HEK293T (cell line): ENCODE measurements at regions not wholly inside any gene's neighbourhood (a gene's known extent, or its start where the extent isn't known, plus 50 kb on each side); places are given as distances from the start of the nearest gene placed in this dataset.
"Not testable (repeated sequence)": the region's sequence is repeated elsewhere in the genome, so short reads cannot be mapped to it uniquely, and the experiment has no call there.

ENCODE experiments used
- CTCF ChIA-PET: fragments of 350-600 bp; formaldehyde crosslinking; extraction: SDS; loops from one replicate; lab custom pipeline; 2021; ENCODE audit warnings: antibody characterized with exemption, inconsistent platforms; lab: Yijun Ruan, JAX
- POLR2A ChIA-PET: fragments of 350-600 bp; formaldehyde crosslinking; extraction: SDS; loops from one replicate; lab custom pipeline; 2020; ENCODE audit warnings: antibody characterized with exemption, inconsistent platforms; lab: Yijun Ruan, JAX
- DNase-seq: peaks from one replicate; pipeline ENCODE4 v3.0.0; 2012; ENCODE audit warnings: mixed read lengths; ENCODE audit errors: extremely low spot score
- ARNT ChIP-seq: fragments of 450-650 bp; IDR thresholded peaks from 2 replicates; pipeline ENCODE4 v1.6.1; 2017; ENCODE audit warnings: mild to moderate bottlenecking
- BHLHE40 ChIP-seq: fragments of 450-650 bp; IDR thresholded peaks from 2 replicates; pipeline ENCODE4 v1.6.1; 2016; ENCODE audit warnings: mild to moderate bottlenecking, moderate library complexity, borderline replicate concordance
- CTBP1 ChIP-seq: fragments of 450-650 bp; IDR thresholded peaks from 2 replicates; pipeline ENCODE4 v1.6.1; 2016; ENCODE audit warnings: borderline replicate concordance
- ELF4 ChIP-seq: fragments of 450-650 bp; IDR thresholded peaks from 2 replicates; pipeline ENCODE4 v1.6.1; 2017; ENCODE audit warnings: antibody characterized with exemption
- FOXA1 ChIP-seq: fragments of 450-650 bp; IDR thresholded peaks from 2 replicates; pipeline ENCODE4 v1.6.1; 2016; ENCODE audit warnings: mild to moderate bottlenecking
- FOXK2 ChIP-seq: fragments of 450-650 bp; IDR thresholded peaks from 2 replicates; pipeline ENCODE4 v1.6.1; 2016; ENCODE audit warnings: mild to moderate bottlenecking
- FOXM1 ChIP-seq: fragments of 450-650 bp; IDR thresholded peaks from 2 replicates; pipeline ENCODE4 v1.6.1; 2017; ENCODE audit warnings: mild to moderate bottlenecking, borderline replicate concordance
- HDGF ChIP-seq: fragments of 450-650 bp; IDR thresholded peaks from 2 replicates; pipeline ENCODE4 v1.6.1; 2017; ENCODE audit warnings: antibody characterized with exemption, borderline replicate concordance
- L3MBTL2 ChIP-seq: fragments of 450-650 bp; conservative IDR thresholded peaks from 2 replicates; pipeline ENCODE4 v1.6.1; 2016; ENCODE audit warnings: mild to moderate bottlenecking
- LEF1 ChIP-seq: fragments of 450-650 bp; IDR thresholded peaks from 2 replicates; pipeline ENCODE4 v1.6.1; 2017; ENCODE audit warnings: mild to moderate bottlenecking, borderline replicate concordance
- NFRKB ChIP-seq: fragments of 450-650 bp; IDR thresholded peaks from 2 replicates; pipeline ENCODE4 v1.6.1; 2016; ENCODE audit warnings: mild to moderate bottlenecking, moderate library complexity
- SP1 ChIP-seq: fragments of 450-650 bp; IDR thresholded peaks from 2 replicates; pipeline ENCODE4 v1.6.1; 2017
- SUZ12 ChIP-seq: fragments of 450-650 bp; IDR thresholded peaks from 2 replicates; pipeline ENCODE4 v1.6.1; 2016; ENCODE audit warnings: mild to moderate bottlenecking
- TARDBP ChIP-seq: fragments of 450-650 bp; IDR thresholded peaks from 2 replicates; pipeline ENCODE4 v1.6.1; 2016
- ZNF384 ChIP-seq: fragments of 450-650 bp; IDR thresholded peaks from 2 replicates; pipeline ENCODE4 v1.6.1; 2016
- TF ChIP-seq, protein P1 (sequence below): fragments of 450-650 bp; IDR thresholded peaks from 2 replicates; pipeline ENCODE4 v1.6.1; 2016

GRCh38 chr21:35713914-35714313, 346.4 kb downstream of the SETD4 start:
- ChIA-PET POLR2A (no interaction called here), CTCF (no interaction called here)
- TF ChIP-seq BHLHE40: no peak
- TF ChIP-seq ARNT: no peak
- no peak for TF ChIP-seq SP1
- TF ChIP-seq FOXM1: no peak
- TF ChIP-seq FOXK2: no peak
- no peak for DNase-seq

DNA sequence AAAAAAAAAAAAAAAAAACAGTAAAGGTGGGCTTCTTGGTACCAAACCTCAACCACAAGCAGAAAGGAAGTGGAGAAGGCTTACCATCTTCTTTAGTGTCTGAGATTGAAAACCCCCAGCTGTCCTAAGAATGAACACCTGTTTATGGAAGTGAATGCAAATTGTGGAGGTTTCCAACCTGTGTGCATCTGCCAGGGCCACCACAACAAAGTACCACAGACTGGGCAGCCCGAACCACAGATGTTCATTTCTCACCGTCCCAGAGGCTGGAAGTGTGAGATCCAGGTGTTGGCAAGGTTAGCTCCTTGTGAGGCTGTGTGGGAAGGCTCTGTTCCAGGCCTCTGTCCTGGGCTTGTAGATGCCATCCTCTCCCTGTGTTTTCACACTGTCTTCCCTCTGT, 348.7 kb downstream of the SETD4 start:
- CTCF ChIA-PET: no interaction called here
- no peak for DNase-seq
- POLR2A ChIA-PET: no interaction called here

GRCh38 chr21:35711213-35711612, 349.1 kb downstream of the SETD4 start:
- ChIA-PET CTCF (no interaction called here), POLR2A (no interaction called here)
- no peak for TF ChIP-seq LEF1
- no peak for TF ChIP-seq ZNF384
- no peak for TF ChIP-seq FOXA1
- no peak for TF ChIP-seq FOXK2
- TF ChIP-seq ELF4: no peak
- no peak for TF ChIP-seq NFRKB
- TF ChIP-seq HDGF: no peak
- DNase-seq: no peak

More for the DNA sequence above, 348.7 kb downstream of the SETD4 start:
- TF ChIP-seq CTBP1: no peak
- TF ChIP-seq BHLHE40: no peak
- no peak for TF ChIP-seq L3MBTL2
- no peak for TF ChIP-seq HDGF
- no peak for TF ChIP-seq ELF4
- TF ChIP-seq FOXA1: no peak
- no peak for TF ChIP-seq NFRKB
- no peak for TF ChIP-seq LEF1
- no peak for TF ChIP-seq TARDBP
- no peak for TF ChIP-seq FOXM1
- TF ChIP-seq FOXK2: no peak
- TF ChIP-seq SP1: no peak
- TF ChIP-seq SUZ12: no peak
- no peak for TF ChIP-seq ZNF384
- TF ChIP-seq, protein P1, sequence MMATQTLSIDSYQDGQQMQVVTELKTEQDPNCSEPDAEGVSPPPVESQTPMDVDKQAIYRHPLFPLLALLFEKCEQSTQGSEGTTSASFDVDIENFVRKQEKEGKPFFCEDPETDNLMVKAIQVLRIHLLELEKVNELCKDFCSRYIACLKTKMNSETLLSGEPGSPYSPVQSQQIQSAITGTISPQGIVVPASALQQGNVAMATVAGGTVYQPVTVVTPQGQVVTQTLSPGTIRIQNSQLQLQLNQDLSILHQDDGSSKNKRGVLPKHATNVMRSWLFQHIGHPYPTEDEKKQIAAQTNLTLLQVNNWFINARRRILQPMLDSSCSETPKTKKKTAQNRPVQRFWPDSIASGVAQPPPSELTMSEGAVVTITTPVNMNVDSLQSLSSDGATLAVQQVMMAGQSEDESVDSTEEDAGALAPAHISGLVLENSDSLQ: no peak
- TF ChIP-seq ARNT: no peak

DNA sequence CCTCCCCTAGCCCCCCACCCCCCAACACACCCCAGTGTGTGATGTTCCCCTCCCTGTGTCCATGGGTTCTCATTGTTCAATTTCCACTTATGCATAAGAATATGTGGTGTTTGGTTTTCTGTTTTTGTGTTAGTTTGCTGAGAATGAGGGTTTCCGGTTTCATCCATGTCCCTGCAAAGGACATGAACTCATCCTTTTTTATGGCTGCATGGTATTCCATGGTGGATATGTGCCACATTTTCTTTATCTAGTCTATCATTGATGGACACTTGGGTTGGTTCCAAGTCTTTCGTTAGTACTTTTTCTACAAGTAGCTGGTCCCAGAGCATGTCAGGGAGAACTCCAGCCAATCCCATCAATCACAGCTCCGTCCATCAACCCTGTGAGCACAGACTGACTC, 350.3 kb downstream of the SETD4 start:
- CTCF ChIA-PET, POLR2A ChIA-PET, DNase-seq: not testable (repeated sequence)

GRCh38 chr21:35705888-35706287, 354.4 kb downstream of the SETD4 start:
- DNase-seq: no peak
- CTCF ChIA-PET: no interaction called here
- POLR2A ChIA-PET: no interaction called here
- TF ChIP-seq ELF4 (no peak), CTBP1 (no peak), FOXA1 (no peak), LEF1 (no peak), TARDBP (no peak), SP1 (no peak), NFRKB (no peak), ZNF384 (no peak), HDGF (no peak), FOXK2 (no peak), BHLHE40 (no peak), L3MBTL2 (no peak), SUZ12 (no peak), FOXM1 (no peak), ARNT (no peak)
- TF ChIP-seq, protein P1: no peak

GRCh38 chr21:35705237-35705887, 355.0 kb downstream of the SETD4 start:
- CTCF ChIA-PET: no interaction called here
- no peak for DNase-seq
- POLR2A ChIA-PET: no interaction called here
- TF ChIP-seq ELF4 (no peak), BHLHE40 (no peak), ARNT (no peak), CTBP1 (no peak), FOXM1 (no peak)

DNA sequence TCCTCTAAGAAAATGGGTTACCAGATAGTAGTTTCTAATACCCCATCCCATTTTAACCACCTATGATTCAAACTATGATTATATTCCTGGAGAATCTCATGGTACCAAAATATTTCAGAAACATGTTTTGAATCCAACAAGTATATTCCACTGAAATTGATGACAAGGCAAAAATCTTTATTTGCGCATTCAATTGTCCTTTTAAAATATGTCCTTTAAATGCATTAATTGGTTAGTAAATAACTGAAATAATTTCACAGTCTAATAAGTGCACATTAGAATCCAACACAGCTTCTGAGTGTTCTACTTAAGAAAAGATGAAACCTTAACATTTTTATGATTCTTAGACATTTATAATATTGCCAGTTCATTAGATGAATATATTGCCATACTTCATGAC, 356.6 kb downstream of the SETD4 start:
- DNase-seq: no peak
- ChIA-PET CTCF (no interaction called here), POLR2A (no interaction called here)
- TF ChIP-seq NFRKB (no peak), L3MBTL2 (no peak), FOXK2 (no peak), LEF1 (no peak), ARNT (no peak), ZNF384 (no peak), HDGF (no peak)
- TF ChIP-seq, protein P1: no peak
